Natural killer cell (primary cell): ENCODE measurements at regions not wholly inside any gene's neighbourhood (a gene's known extent, or its start where the extent isn't known, plus 50 kb on each side); places are given as distances from the start of the nearest gene placed in this dataset.

Experiments used
- ATAC-seq, 3 donors: fragments of 150-1000 bp in 2 of 3; fragments of 200-7000 bp in 1 of 3; cut with Tn5 transposase; 1 replicate in 1 of 3; 2 replicates in 2 of 3; pipeline ENCODE4 v1.10.0; 2021; ENCODE audit warnings: mild to moderate bottlenecking in 2 of 3, moderate library complexity in 2 of 3
- DNase-seq, 2 donors: peaks; one replicate each; pipeline versions ENCODE4 v3.0.0 to v3.0.0-alpha.2; 2013 to 2021; ENCODE audit warnings: mixed read lengths in 1 of 2
- H3K27ac ChIP-seq: one replicate; pipeline ENCODE4 v1.5.1; 2013; ENCODE audit warnings: mild to moderate bottlenecking, low read length
- H3K27me3 ChIP-seq: one replicate; pipeline ENCODE4 v1.6.1; 2013; ENCODE audit warnings: low read length; ENCODE audit not compliant: control insufficient read depth, insufficient read depth
- H3K36me3 ChIP-seq: one replicate; pipeline ENCODE4 v1.6.1; 2013; ENCODE audit warnings: low read length; ENCODE audit not compliant: control insufficient read depth, insufficient read depth
- H3K4me1 ChIP-seq: one replicate; pipeline ENCODE4 v1.6.1; 2013; ENCODE audit warnings: low read length; ENCODE audit not compliant: control insufficient read depth, insufficient read depth
- H3K4me3 ChIP-seq: one replicate; pipeline ENCODE4 v1.5.1; 2013; ENCODE audit warnings: low read length
- H3K9me3 ChIP-seq: one replicate; pipeline ENCODE4 v1.6.1; 2013; ENCODE audit warnings: low read length; ENCODE audit not compliant: control insufficient read depth, insufficient read depth
- H3K27ac Mint-ChIP-seq, 2 donors: one replicate each; pipeline ENCODE4 v1.8.0; 2022; ENCODE audit warnings: mild to moderate bottlenecking in 2 of 2, mixed read lengths in 2 of 2, moderate library complexity in 1 of 2
- H3K27me3 Mint-ChIP-seq, 2 donors: one replicate each; pipeline ENCODE4 v1.8.0; 2022; ENCODE audit warnings: low read depth in 2 of 2, mixed read lengths in 2 of 2
- H3K36me3 Mint-ChIP-seq: one replicate; pipeline ENCODE4 v1.8.0; 2022; ENCODE audit warnings: mixed read lengths
- H3K4me1 Mint-ChIP-seq, 2 donors: one replicate each; pipeline ENCODE4 v1.8.0; 2022; ENCODE audit warnings: mixed read lengths in 2 of 2
- H3K4me3 Mint-ChIP-seq: one replicate; pipeline ENCODE4 v1.8.0; 2022; ENCODE audit warnings: mild to moderate bottlenecking, moderate library complexity, mixed read lengths
- H3K9me3 Mint-ChIP-seq, 2 donors: one replicate each; pipeline ENCODE4 v1.8.0; 2022; ENCODE audit warnings: mixed read lengths in 2 of 2
- CTCF ChIP-seq: fragments of 200-600 bp; IDR thresholded peaks from one replicate; pipeline ENCODE4 v1.8.0; 2022; ENCODE audit warnings: antibody characterized with exemption
- WGBS: methylation state at CpG from one replicate; pipeline ENCODE4 v1.1.7; 2013; ENCODE audit warnings: missing lambda C conversion rate; ENCODE audit not compliant: insufficient coverage; 5-methylcytosine and 5-hydroxymethylcytosine counted together
- intact Hi-C: fragments of 100-400 bp; cut with micrococcal nuclease; formaldehyde crosslinking; loops from one replicate; pipeline ENCODE4 v1.14.2; 2022

- H3K4me1 Mint-ChIP-seq, result no peaks in the 10 kb centered on the region
- intact Hi-C loops, result no loop called here
- no peaks in the 10 kb centered on the region for H3K27me3 Mint-ChIP-seq
- Histone ChIP-seq H3K36me3 (no peaks in the 10 kb centered on the region), H3K27me3 (no peaks in the 10 kb centered on the region), H3K27ac (no peak overlapping the region), H3K9me3 (peaks cover 7% of the 10 kb centered on the region), H3K4me3 (no peak overlapping the region), H3K4me1 (no peaks in the 10 kb centered on the region)
- no peak overlapping the region for H3K4me3 Mint-ChIP-seq
- H3K9me3 Mint-ChIP-seq, result peaks cover 11 to 34% of the 10 kb centered on the region in 2 donors
- 78% methylated on average over 10 of the region's 10 CpGs for WGBS
- ATAC-seq (no peak), DNase-seq (no peak)
- H3K27ac Mint-ChIP-seq, result no peak overlapping the region
- H3K36me3 Mint-ChIP-seq, result no peaks in the 10 kb centered on the region
- no peak for TF ChIP-seq CTCF
Observed at GRCh38 chr13:62209529-62209928, 793.9 kb upstream of the PCDH20 start.

GRCh38 chr13:62207388-62207787 is 791.7 kb upstream of the PCDH20 start:
- Mint-ChIP-seq H3K9me3 (peaks cover 10 to 28% of the 10 kb centered on the region in 2 donors), H3K4me3 (no peak overlapping the region), H3K4me1 (no peaks in the 10 kb centered on the region), H3K27me3 (no peaks in the 10 kb centered on the region), H3K27ac (no peak overlapping the region), H3K36me3 (no peaks in the 10 kb centered on the region)
- 80% methylated on average over 2 of the region's 2 CpGs for WGBS
- intact Hi-C loops, result no loop called here
- H3K27ac ChIP-seq, result no peak overlapping the region
- no peak for TF ChIP-seq CTCF
- no peaks in the 10 kb centered on the region for H3K36me3 ChIP-seq
- H3K4me1 ChIP-seq, result no peaks in the 10 kb centered on the region
- H3K9me3 ChIP-seq, result peaks cover 7% of the 10 kb centered on the region
- DNase-seq (no peak), ATAC-seq (no peak)
- no peak overlapping the region for H3K4me3 ChIP-seq
- no peaks in the 10 kb centered on the region for H3K27me3 ChIP-seq

- no peak overlapping the region for H3K4me3 ChIP-seq
- intact Hi-C loops, result no loop called here
- Mint-ChIP-seq H3K4me1 (no peaks in the 10 kb centered on the region), H3K9me3 (peaks cover 10 to 29% of the 10 kb centered on the region in 2 donors), H3K27ac (no peak overlapping the region), H3K36me3 (no peaks in the 10 kb centered on the region), H3K27me3 (no peaks in the 10 kb centered on the region), H3K4me3 (no peak overlapping the region)
- no peak overlapping the region for H3K27ac ChIP-seq
- no peak for TF ChIP-seq CTCF
- no peak for DNase-seq
- H3K36me3 ChIP-seq, result no peaks in the 10 kb centered on the region
- no peaks in the 10 kb centered on the region for H3K27me3 ChIP-seq
- no peak for ATAC-seq
- no peaks in the 10 kb centered on the region for H3K4me1 ChIP-seq
- H3K9me3 ChIP-seq, result peaks cover 7% of the 10 kb centered on the region
Observed at GRCh38 chr13:62206165-62206564, 790.5 kb upstream of the PCDH20 start.

- Histone ChIP-seq H3K4me3 (no peak overlapping the region), H3K4me1 (no peaks in the 10 kb centered on the region), H3K9me3 (peaks cover 8% of the 10 kb centered on the region), H3K36me3 (no peaks in the 10 kb centered on the region), H3K27ac (no peak overlapping the region), H3K27me3 (no peaks in the 10 kb centered on the region)
- ATAC-seq (no peak), DNase-seq (no peak)
- no peaks in the 10 kb centered on the region for H3K36me3 Mint-ChIP-seq
- no peak overlapping the region for H3K4me3 Mint-ChIP-seq
- no peak overlapping the region for H3K27ac Mint-ChIP-seq
- no peaks in the 10 kb centered on the region for H3K4me1 Mint-ChIP-seq
- peaks cover 11 to 30% of the 10 kb centered on the region in 2 donors for H3K9me3 Mint-ChIP-seq
- no peak for TF ChIP-seq CTCF
- no peaks in the 10 kb centered on the region for H3K27me3 Mint-ChIP-seq
- 58% methylated on average over 3 of the region's 3 CpGs for WGBS
- intact Hi-C loops, result no loop called here
Observed at GRCh38 chr13:62205273-62205672, 789.6 kb upstream of the PCDH20 start.
